ENCODE measurements at regions not wholly inside any gene's neighbourhood (a gene's known extent, or its start where the extent isn't known, plus 50 kb on each side); places are given as distances from the start of the nearest gene placed in this dataset.

GRCh38 chr5:73298772-73299630, 126.0 kb downstream of the TMEM174 start:
- H3K79me2 ChIP-seq (replicated peaks; ENCODE audit: insufficient read depth): no peaks in the 10 kb centered on the region
- H3K27ac ChIP-seq (ENCODE audit: low read depth): no peak overlapping the region
- DNase-seq (ENCODE audit: low spot score) (peak; percentile 78), ATAC-seq (peak; percentile 47)
- peaks cover 25% of the 10 kb centered on the region for H3F3A ChIP-seq (replicated peaks; ENCODE audit: low read depth)
- Mint-ChIP-seq H3K27ac (no peak overlapping the region), H3K4me1 (peaks cover 44% of the 10 kb centered on the region), H3K27me3 (ENCODE audit: insufficient read depth, low read depth, poor library complexity) (peaks cover 94% of the 10 kb centered on the region), H3K4me3 (peak overlapping the region; percentile 69), H3K9me3 (peaks cover 6% of the 10 kb centered on the region; the same call in 2 of the 3 replicates), H3K36me3 (ENCODE audit: low read depth) (no peaks in the 10 kb centered on the region)
- H3K4me2 ChIP-seq: peak overlapping the region; percentile 85
- no peak for TF ChIP-seq ZNF462 (CRISPR knock-in tag; IDR thresholded peaks at IDR 0.05)
- TF ChIP-seq EZH2 (IDR thresholded peaks at IDR 0.05; ENCODE audit: low read depth, unreplicated experiment): peak; percentile 98
- peak; percentile 46 for TF ChIP-seq EZH2phosphoT487 (IDR thresholded peaks at IDR 0.05; ENCODE audit: unreplicated experiment)
- peaks cover 28% of the 10 kb centered on the region for H4K20me1 ChIP-seq (replicated peaks; ENCODE audit: insufficient read depth)
- H3K4me3 ChIP-seq: peak overlapping the region; percentile 55
- peaks cover 100% of the 10 kb centered on the region for H3K27me3 ChIP-seq (ENCODE audit: insufficient read depth)
- peak overlapping the region; percentile 95 for H2AFZ ChIP-seq
- H3K36me3 ChIP-seq (ENCODE audit: insufficient read depth): no peaks in the 10 kb centered on the region
- H3K4me1 ChIP-seq (ENCODE audit: insufficient read depth): peaks cover 68% of the 10 kb centered on the region
- H3K9me2 ChIP-seq (ENCODE audit: insufficient read depth): no peaks in the 10 kb centered on the region

- Histone ChIP-seq H3K4me3 (peak overlapping the region; percentile 55), H3K9me2 (ENCODE audit: insufficient read depth) (no peaks in the 10 kb centered on the region), H4K20me1 (replicated peaks; ENCODE audit: insufficient read depth) (peaks cover 28% of the 10 kb centered on the region), H3K36me3 (ENCODE audit: insufficient read depth) (no peaks in the 10 kb centered on the region), H3K4me1 (ENCODE audit: insufficient read depth) (peaks cover 68% of the 10 kb centered on the region), H3K79me2 (replicated peaks; ENCODE audit: insufficient read depth) (no peaks in the 10 kb centered on the region), H3F3A (replicated peaks; ENCODE audit: low read depth) (peaks cover 25% of the 10 kb centered on the region), H3K27ac (ENCODE audit: low read depth) (no peak overlapping the region), H3K27me3 (ENCODE audit: insufficient read depth) (peaks cover 100% of the 10 kb centered on the region), H2AFZ (peak overlapping the region; percentile 91), H3K4me2 (peak overlapping the region; percentile 85)
- no peaks in the 10 kb centered on the region for H3K36me3 Mint-ChIP-seq (ENCODE audit: low read depth)
- peak overlapping the region; percentile 69 for H3K4me3 Mint-ChIP-seq
- peaks cover 88% of the 10 kb centered on the region for H3K27me3 Mint-ChIP-seq (ENCODE audit: insufficient read depth, low read depth, poor library complexity)
- H3K4me1 Mint-ChIP-seq: peaks cover 44% of the 10 kb centered on the region
- peak; percentile 50 for DNase-seq (ENCODE audit: low spot score)
- peak; percentile 15 for ATAC-seq
- peaks cover 6% of the 10 kb centered on the region; the same call in 2 of the 3 replicates for H3K9me3 Mint-ChIP-seq
- no peak overlapping the region for H3K27ac Mint-ChIP-seq
- TF ChIP-seq ZNF114 (CRISPR knock-in tag; IDR thresholded peaks at IDR 0.05) (no peak), STAT1 (IDR thresholded peaks at IDR 0.05; ENCODE audit: unreplicated experiment) (no peak), NANOG (IDR thresholded peaks at IDR 0.05; ENCODE audit: borderline replicate concordance) (no peak), CREB1 (CRISPR knock-in tag; IDR thresholded peaks at IDR 0.05; ENCODE audit: low read depth) (no peak), REST (IDR thresholded peaks at IDR 0.05; ENCODE audit: unreplicated experiment) (no peak), EZH2 (IDR thresholded peaks at IDR 0.05; ENCODE audit: low read depth, unreplicated experiment) (peak; percentile 87)
Observed at GRCh38 chr5:73298251-73298771, 125.3 kb downstream of the TMEM174 start.
